ENCODE measurements at regions not wholly inside any gene's neighbourhood (a gene's known extent, or its start where the extent isn't known, plus 50 kb on each side); places are given as distances from the start of the nearest gene placed in this dataset.
"Not testable (repeated sequence)": the region's sequence is repeated elsewhere in the genome, so short reads cannot be mapped to it uniquely, and the experiment has no call there.

DNA sequence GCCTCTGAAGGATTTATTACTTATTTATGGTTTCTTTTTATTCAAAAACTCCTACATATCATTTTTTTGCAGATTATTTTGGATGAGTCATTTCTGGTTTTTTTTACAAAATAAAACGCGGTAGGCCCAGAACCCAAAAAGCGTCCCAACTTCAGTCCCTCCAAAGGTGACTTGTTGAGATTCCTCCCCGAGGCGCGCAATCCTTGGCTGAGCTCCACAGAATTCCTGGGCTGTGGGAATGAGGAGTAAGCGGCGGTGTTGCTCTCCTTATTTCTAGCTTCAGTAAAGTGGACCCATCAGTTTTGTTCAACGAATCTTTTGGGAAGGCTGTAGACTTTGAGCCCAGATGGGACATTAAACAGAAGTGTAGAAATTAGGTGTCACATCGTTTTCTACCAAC is 67.0 kb upstream of the RMP24 start:
- no peak for DNase-seq (ENCODE audit: low read depth, low spot score)
- CTCF ChIA-PET: no interaction called here
- POLR2A ChIA-PET: no interaction called here
- H3K27ac ChIP-seq (ENCODE audit: low read depth, low read length): no peak overlapping the region
- no peaks in the 10 kb centered on the region for H3K9me3 ChIP-seq (ENCODE audit: control insufficient read depth, insufficient read depth, low read length)
- no peak overlapping the region for H3K4me3 ChIP-seq (ENCODE audit: low read depth, low read length)
- no peaks in the 10 kb centered on the region for H3K27me3 ChIP-seq (ENCODE audit: control insufficient read depth, insufficient read depth, low read length)
- TF ChIP-seq, protein P1, sequence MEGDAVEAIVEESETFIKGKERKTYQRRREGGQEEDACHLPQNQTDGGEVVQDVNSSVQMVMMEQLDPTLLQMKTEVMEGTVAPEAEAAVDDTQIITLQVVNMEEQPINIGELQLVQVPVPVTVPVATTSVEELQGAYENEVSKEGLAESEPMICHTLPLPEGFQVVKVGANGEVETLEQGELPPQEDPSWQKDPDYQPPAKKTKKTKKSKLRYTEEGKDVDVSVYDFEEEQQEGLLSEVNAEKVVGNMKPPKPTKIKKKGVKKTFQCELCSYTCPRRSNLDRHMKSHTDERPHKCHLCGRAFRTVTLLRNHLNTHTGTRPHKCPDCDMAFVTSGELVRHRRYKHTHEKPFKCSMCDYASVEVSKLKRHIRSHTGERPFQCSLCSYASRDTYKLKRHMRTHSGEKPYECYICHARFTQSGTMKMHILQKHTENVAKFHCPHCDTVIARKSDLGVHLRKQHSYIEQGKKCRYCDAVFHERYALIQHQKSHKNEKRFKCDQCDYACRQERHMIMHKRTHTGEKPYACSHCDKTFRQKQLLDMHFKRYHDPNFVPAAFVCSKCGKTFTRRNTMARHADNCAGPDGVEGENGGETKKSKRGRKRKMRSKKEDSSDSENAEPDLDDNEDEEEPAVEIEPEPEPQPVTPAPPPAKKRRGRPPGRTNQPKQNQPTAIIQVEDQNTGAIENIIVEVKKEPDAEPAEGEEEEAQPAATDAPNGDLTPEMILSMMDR (IDR thresholded peaks at IDR 0.05; ENCODE audit: low read depth, low read length): no peak

DNA sequence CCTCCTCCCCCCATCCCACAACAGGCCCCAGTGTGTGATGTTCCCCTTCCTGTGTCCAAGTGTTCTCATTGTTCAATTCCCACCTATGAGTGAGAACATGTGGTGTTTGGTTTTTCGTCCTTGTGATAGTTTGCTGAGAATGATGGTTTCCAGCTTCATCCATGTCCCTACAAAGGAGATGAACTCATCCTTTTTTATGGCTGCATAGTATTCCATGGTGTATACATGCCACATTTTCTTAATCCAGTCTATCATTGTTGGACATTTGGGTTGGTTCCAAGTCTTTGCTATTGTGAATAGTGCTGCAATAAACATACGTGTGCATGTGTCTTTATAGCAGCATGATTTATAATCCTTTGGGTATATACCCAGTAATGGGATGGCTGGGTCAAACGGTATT is 66.2 kb upstream of the RMP24 start:
- CTCF ChIA-PET; POLR2A ChIA-PET; H3K27me3 ChIP-seq (ENCODE audit: control insufficient read depth, insufficient read depth, low read length); H3K27ac ChIP-seq (ENCODE audit: low read depth, low read length); H3K9me3 ChIP-seq (ENCODE audit: control insufficient read depth, insufficient read depth, low read length); DNase-seq (ENCODE audit: low read depth, low spot score); H3K4me3 ChIP-seq (ENCODE audit: low read depth, low read length): not testable (repeated sequence)

DNA sequence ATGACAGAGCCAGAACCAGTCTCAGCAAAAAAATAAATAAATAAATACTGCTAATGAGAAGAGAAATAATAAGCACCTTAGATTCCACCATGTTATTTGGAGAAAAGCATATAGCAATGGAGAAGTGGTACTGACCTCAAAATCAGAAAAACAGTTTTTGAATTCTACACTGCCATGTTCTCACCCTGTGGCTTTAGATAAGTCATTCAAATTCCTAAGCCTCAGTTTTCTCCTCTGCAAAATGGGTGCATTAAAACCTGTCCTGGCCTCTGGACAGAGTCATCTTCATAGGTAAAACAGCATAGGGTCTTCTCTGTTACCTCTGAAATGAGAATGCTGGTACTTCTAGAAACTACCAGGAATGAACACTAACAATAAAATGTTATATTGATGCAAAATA is 62.2 kb upstream of the RMP24 start:
- no peak for DNase-seq (ENCODE audit: low read depth, low spot score)
- ChIA-PET POLR2A (no interaction called here), CTCF (no interaction called here)
- H3K27me3 ChIP-seq (ENCODE audit: control insufficient read depth, insufficient read depth, low read length): no peaks in the 10 kb centered on the region
- no peak overlapping the region for H3K27ac ChIP-seq (ENCODE audit: low read depth, low read length)
- H3K4me3 ChIP-seq (ENCODE audit: low read depth, low read length): no peak overlapping the region
- H3K9me3 ChIP-seq (ENCODE audit: control insufficient read depth, insufficient read depth, low read length): no peaks in the 10 kb centered on the region
- TF ChIP-seq, protein P1 (IDR thresholded peaks at IDR 0.05; ENCODE audit: low read depth, low read length): no peak

DNA sequence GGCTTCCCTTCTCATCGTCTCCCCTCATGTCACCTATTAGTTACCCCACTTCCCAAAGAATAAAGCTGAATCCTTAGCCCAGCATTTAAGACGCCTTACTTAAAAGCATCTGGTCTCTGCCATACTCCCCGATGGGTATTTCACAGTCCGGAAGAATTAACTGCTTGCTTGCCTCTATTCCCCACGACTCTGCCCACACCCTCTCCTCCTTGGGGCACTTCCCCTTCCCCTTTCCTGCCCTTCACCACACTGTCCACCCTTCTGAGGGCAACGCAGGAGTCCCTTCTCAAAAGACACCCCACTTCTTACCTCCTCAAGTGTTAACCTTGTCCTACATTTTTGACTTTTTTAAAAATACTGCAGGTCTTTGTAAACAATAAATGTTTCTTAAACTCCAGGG is 60.1 kb upstream of the RMP24 start:
- Histone ChIP-seq H3K27ac (ENCODE audit: low read depth, low read length) (no peak overlapping the region), H3K27me3 (ENCODE audit: control insufficient read depth, insufficient read depth, low read length) (no peaks in the 10 kb centered on the region), H3K9me3 (ENCODE audit: control insufficient read depth, insufficient read depth, low read length) (no peaks in the 10 kb centered on the region), H3K4me3 (ENCODE audit: low read depth, low read length) (no peak overlapping the region)
- ChIA-PET POLR2A (no interaction called here), CTCF (interaction anchor here (0.6 kb wide), 1 partner anchor 528 kb away, joined by 5 read pairs; no protein-coding TSS in a partner anchor)
- TF ChIP-seq, protein P1 (IDR thresholded peaks at IDR 0.05; ENCODE audit: low read depth, low read length): no peak
- DNase-seq (ENCODE audit: low read depth, low spot score): no peak

DNA sequence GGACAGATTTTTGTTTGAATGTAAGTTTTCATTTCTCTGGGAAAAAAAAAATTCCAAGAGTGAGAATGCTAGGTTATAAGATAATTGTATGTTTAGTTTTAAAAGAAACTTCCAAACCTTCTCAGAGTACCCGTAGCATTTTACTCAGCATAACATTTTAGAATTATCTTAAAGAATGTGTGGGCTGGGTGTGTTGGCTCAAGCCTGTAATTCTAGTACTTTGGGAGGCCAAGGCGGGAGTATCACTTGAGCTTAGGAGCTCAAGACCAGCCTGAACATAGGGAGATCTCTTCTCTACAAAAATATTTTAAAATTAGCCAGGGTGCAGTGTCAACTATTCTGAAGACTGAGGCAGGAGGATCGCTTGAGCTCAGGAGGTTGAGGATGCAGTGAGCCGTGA is 57.4 kb upstream of the RMP24 start:
- ChIA-PET POLR2A (no interaction called here), CTCF (no interaction called here)
- no peak overlapping the region for H3K4me3 ChIP-seq (ENCODE audit: low read depth, low read length)
- TF ChIP-seq, protein P1 (IDR thresholded peaks at IDR 0.05; ENCODE audit: low read depth, low read length): no peak
- no peaks in the 10 kb centered on the region for H3K9me3 ChIP-seq (ENCODE audit: control insufficient read depth, insufficient read depth, low read length)
- H3K27ac ChIP-seq (ENCODE audit: low read depth, low read length): no peak overlapping the region
- no peaks in the 10 kb centered on the region for H3K27me3 ChIP-seq (ENCODE audit: control insufficient read depth, insufficient read depth, low read length)
- DNase-seq (ENCODE audit: low read depth, low spot score): no peak

DNA sequence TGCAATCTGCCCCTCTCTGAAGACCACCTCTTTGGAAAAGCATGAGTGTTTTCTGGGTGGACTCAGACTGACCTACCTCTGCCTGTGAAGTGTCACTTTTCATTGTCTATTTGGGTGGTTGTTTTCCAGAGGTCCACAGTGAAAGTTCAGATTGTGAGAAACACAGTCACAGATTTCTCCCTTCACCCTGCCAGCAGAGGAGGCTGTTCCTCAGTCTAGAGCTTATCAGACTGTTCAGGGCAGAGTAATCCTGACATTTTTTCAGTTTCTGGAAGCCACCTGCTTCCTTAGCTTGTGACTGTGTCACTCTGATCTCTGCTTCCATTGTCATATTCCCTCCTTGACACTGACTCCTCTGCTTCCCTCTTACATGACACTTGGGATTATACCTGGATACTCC is 55.4 kb upstream of the RMP24 start:
- POLR2A ChIA-PET: no interaction called here
- TF ChIP-seq, protein P1 (IDR thresholded peaks at IDR 0.05; ENCODE audit: low read depth, low read length): no peak
- no peak overlapping the region for H3K27ac ChIP-seq (ENCODE audit: low read depth, low read length)
- CTCF ChIA-PET: no interaction called here
- no peaks in the 10 kb centered on the region for H3K27me3 ChIP-seq (ENCODE audit: control insufficient read depth, insufficient read depth, low read length)
- DNase-seq (ENCODE audit: low read depth, low spot score): no peak
- no peaks in the 10 kb centered on the region for H3K9me3 ChIP-seq (ENCODE audit: control insufficient read depth, insufficient read depth, low read length)
- no peak overlapping the region for H3K4me3 ChIP-seq (ENCODE audit: low read depth, low read length)
